Left kidney (tissue), 1 donor: ENCODE measurements at regions not wholly inside any gene's neighbourhood (a gene's known extent, or its start where the extent isn't known, plus 50 kb on each side); places are given as distances from the start of the nearest gene placed in this dataset.
"Not testable (repeated sequence)": the region's sequence is repeated elsewhere in the genome, so short reads cannot be mapped to it uniquely, and the experiment has no call there.

ENCODE experiments used
- DNase-seq: peaks from one replicate; pipeline ENCODE4 v3.0.0-alpha.2; 2013

DNA sequence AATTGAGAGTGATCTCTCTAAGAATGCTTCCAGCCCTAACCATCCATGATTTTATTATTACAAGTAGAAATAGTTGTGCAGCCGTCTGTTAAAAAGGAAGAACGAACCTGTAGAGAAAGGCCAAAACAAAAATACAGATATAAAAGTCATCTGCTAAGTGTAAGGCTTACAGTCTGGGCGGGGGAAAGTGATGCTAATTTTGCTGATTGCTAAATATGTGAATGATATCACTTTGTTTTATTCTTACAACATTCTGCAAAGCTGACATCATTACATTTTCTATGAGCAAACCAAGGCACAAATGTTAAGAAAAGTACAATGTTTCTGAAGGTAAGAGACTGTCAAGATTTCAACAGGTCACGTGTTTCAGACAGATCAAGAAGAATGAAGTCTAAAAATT, 101.5 kb upstream of the RAP1B start:
- no peak for DNase-seq

DNA sequence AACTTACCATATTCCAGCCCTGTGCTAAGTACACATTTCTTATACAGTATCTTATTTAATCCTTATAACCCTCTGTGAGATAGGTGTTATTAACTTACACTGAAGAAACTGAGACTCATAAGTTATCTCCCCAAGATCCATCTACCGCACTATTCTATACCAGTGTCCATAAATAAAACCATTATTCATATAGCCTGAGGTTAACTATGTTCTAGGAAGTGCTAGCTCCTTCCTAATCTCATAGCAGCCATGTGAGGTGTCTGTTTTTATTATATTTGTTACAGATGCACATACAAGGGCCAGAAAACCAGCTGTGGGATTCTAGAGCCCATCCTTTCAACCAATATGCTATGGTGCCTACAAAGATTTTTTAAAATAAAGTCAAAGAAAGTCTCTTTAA, 100.3 kb upstream of the RAP1B start:
- DNase-seq, result no peak

DNA sequence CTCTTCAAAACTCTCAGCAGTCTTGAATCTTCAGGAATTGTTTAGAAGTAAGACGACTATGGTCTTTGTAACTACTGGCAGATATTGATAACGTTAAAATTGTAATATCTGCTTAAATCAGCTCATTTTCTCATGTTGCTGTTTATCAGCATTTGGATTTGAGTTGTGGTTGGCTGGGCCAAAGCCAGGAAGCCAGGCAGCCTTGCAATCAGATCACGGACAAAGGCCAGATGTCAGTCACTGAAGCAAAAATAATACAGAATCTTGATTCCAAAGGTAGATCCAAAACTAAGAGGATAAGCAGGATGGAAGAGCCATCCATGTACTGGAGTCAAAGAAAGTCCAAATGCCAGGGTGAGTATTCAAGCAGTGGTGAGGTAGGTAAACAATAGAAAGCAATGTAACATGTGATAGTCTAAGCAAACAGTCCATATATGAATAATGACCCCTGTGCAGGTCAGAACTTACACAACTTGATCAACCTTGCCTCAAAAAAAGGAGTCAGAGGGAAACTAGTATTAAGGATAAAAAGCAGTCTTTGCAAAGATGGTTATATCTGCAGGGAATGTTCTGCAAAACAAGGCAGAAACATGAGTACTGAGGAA, 95.8 kb upstream of the RAP1B start:
- DNase-seq, result no peak

DNA sequence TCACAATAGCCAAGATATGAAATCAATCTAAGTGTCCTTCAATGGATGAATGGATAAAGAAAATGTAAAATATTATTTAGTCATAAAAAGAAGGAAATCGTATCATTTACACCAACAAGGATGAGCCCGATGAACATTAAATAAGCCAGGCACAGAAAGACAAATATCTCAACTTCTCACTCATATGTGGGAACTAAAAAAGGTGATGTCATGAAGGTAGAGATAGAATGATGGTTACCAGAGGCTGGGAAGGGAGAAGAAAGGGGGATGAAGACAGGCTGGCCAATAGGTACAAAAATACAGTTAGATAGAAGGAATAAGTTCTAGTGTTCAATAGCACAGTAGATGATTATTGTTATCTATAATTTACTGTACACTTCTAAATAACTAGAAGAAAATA, 94.9 kb upstream of the RAP1B start:
- DNase-seq, result no peak

DNA sequence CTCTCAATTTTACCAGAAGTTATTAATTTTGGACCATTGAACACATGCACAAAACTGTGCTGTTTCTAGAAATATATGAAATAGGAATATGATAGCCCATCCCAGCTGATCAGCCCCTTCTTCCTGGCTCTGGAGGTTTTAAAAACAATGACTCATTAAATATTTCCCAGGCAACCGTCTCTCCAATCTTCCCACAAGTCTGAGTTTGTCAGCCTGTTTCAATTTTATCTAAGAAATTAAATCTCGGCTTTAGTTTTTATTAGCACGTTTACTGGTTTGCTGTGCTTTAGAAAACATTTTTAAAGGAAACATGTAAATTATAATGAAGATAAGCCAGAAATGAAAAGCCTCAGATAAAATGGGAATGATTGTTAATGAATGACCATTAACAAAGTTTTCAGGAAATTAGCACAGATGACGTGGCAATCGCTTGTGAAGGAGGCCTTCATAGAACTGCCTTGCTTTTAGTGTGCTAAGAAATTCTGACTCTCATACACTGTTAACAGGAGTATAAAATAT, 89.3 kb upstream of the RAP1B start:
- DNase-seq, result no peak

DNA sequence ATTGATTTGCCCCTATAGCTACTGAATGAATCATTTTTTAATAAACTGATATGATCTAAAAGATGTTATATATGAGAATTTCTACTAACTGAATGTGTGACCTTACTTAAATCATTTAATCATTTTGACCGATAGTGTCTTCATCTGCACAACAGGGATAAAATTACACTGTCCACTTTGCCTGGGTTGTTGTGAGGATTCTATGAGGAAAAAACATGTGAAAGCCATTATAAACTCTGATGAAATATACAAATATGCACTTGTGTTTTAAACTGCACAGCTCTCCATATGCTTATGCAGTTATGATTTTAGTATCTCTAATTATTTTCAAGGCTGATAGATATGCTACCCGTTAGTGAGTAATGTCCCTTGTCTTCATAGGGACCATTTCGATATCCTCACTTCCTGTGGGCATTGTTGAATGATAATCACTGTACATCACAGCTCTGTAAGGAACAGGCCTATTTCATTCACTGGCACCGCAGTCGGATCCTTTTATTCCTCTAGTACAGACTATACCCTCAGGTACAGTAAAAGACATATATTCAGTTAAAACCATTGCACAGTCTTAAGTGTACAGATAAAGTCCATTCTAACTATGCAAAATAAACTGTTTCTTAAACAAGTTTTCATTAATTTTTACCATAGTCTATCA, 88.7 kb upstream of the RAP1B start:
- no peak for DNase-seq

DNA sequence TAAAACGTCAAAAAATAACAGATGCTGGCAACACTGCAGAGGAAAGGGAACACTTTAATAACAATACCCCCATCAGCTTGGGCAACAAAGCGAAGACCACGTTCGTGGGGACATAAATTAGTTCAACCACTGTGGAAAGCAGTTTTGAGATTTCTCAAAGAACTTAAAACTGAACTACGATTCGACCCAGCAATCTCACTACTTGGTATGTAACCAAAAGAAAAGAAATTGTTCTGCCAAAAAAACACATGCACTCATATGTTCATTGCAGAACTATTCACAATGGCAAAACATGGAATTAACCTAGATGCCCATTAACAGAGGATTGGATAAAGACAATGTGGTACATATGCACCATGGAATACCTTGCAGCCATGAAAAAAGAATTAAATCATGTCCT, 81.2 kb upstream of the RAP1B start:
- no peak for DNase-seq

DNA sequence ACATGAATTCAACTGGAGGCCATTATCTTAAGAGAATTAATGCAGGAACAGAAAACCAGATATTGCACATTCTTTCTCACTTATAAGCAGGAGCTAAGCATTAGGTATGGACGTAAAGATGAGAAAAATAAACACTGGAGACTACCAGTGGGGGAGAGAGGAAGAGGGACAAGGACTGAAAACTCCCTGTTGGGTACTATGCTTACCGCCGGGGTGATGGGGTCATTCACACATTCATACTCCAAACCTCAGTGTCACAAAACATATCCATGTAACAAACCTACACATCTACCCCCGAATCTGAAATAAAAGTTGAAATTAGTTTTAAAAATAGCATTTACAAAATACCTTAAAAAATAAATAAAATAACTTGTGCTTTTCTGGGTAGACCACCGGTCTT, 80.8 kb upstream of the RAP1B start:
- no peak for DNase-seq

DNA sequence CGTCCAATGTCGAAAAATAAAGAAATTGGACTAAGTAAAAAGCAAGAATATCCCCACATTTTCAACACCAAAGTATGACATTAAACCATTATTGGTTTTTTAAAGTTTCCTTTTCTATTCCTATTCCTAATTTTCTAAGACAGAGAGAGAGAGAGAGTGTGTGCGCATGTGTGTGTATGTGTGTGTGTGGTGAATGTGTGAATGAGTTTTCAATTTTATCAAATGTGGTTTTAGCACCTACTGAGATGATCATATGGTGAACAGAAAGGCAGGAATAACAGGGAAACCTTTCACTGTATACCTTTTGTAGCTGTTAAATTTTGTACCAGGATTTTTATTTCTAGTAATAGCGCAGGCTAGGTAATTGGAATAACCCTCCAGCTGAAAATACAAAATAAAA, 80.4 kb upstream of the RAP1B start:
- DNase-seq, result no peak

DNA sequence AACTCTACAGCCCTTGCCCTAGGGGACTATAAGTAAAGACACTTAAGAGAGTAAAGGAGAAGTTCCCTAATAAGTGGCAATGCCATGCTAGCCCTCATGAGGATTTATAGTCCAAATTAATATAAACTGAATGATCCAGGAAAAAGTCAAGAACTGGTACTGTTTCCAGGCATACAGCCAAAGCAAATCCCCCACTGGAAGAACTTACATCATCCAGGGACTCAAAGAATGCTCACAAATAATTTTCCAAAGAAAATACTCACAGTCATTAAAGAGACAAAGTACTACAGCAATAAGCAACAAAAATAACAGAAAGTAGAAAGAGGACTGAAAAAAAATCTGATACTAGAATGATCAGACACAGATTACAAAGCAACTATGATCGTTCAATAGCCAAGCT, 79.7 kb upstream of the RAP1B start:
- DNase-seq, result no peak

DNA sequence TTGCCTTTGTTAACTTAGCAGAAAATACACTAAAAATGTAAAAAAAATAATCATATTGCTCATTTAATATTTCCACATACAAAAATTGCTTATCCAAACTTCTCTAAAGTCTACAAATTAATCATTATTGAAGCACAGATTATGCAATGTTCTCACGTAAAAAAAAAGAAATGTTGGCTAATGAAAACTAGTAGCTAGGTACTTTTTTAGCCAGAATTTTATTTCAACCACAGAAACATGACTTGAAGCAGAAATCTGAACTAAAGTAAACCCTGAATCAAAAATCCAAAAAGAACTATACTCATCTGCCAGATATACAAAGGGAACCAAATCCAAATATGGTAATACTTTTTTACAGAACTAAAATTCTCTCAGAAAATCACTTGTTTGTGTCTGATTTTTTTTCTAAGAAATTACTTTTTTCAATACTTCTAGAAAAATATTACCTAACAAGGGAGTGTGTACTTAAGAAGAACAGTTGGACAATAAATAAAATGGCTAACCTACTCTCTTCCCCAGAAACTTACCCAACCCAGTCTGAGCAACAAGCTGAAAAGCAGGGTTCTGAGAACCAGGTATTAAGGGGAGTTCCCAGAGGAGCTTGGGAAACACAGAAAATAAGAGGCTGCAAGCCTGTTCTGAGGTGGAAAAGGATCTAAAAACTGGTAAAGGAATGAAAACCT, 78.4 kb upstream of the RAP1B start:
- DNase-seq, result no peak

DNA sequence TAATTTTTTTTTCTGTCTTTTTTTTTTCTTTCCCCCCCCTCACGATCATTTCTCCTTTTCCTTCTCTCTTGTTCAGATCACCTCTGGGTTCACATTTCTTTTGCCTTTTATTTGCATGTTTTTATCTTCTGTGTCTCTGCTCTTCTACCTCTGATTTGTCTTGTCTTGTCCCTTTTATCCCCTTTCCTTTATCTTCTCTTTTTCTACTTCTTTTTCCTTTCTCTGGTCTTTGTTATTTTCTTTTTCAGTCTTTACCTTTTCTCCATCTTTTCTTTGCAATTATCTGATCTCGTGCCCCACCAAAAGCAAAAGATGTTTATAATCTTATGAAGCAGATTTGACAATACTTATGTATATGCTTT, 77.8 kb upstream of the RAP1B start:
- DNase-seq, result no peak

DNA sequence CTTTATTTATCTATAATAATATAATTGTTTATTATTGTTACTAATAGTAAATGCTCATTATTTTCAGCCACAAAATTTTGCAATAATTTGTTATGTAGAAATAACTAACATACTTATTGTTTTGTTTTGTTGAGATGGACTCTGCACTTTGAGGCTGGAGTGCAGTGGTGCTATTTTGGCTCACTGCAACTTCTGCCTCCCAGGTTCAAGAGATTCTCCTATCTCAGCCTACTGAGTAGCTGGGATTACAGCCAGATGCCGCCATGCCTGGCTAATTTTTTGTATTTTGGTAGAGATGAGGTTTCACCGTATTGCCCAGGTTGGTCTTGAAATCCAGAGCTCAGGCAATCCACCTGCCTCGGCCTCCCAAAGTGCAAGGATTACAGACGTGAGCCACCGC, 76.6 kb upstream of the RAP1B start:
- DNase-seq, result no peak

DNA sequence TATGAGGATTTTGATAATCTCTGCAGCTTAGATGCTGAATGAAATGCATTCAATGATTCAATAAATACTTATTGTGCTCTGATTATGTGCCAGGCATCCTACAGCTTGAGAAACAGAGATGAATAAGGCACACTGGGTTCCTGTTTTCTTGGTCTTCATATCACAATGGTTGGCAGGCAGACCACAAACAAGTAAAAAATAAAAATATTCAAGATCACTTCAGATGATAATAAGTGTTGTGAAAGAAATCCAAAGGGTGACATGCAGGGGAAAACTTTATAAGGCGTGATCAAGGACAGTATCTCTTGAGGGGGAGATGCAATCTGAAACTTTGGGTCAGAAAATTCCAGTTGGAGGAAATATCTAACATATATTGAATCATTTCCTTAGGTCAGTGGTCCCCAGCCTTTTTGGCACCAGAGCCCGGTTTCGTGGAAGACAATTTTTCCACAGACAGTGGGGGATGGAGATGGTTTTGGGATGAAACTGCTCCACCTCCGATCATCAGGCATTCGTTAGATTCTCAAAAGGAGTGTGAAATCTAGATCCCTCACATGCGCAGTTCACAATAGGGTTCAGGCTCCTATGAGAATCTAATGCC, 73.7 kb upstream of the RAP1B start:
- DNase-seq, result no peak

DNA sequence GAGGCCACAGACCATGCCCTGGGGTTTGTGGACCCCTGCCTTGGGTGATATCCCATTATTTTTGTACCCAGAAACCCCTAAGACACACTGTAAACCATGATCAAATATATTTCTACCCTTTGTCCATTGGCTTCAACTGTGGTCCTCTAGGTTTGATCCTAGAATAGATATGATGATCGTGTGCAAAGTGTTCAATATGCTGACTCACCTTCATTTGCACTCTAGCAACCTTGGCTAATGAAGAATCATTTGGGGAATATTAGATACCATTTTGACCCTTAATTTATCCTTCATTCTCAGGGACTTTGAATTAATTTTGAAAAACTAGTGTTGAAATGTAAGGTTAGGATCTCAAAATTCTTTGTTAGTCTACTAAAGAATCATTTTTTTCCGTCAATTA, 73.1 kb upstream of the RAP1B start:
- no peak for DNase-seq

DNA sequence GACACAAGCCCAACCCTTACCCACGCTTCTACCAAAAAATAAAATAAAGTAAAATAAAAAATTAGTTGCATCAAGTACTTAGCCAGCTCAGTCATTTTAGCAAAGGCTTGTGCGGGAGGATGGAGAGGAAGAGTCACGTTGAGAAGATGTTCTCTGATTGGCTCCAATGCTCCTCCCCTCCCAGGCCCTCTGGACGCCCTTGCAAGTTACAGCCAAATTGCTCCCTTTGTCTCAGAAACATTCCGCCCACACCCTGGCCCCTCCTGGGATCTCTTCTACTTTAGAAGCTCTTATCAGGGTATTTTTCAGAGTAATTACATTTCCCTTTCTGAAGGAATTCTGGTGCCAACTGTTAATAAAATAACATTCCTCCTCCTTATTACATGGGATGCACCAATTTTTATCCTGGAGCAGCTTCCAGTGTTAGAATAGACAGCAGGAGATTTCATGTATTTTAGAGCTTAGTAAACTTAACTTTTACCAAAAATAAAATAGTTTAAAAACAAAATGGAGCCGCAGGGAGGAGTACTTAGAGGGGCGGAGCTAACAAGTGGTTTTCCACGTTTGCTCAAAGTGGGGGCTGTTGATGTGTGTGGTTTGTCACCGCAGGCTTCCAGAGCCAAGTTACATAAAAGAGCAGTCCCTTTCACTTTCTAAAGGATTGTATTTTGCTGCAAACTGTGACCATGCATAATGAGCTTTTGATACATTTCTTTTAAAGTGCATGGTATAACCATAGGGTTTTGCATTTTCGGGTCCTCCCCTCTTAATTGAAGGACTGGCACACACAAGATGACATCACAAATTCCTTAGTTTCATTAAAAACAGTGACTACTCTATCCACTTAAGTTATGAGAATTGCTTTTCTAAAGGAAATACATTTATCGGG, 71.7 kb upstream of the RAP1B start:
- DNase-seq, result no peak

DNA sequence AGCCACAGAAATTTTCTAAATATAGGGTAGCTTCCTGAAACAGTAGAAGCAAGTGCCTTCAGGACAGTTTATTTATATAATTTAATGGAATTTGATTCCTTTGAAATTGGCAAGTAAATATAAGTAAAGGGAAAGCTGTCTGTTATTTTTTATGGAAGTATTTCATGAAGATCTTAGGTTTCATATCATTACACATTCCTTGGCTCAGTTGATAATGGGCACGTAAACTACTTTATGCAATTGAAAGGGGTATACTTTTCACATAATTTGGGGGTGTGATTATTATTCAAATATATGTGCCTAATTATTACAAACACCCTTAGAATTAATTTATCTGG, 71.1 kb upstream of the RAP1B start:
- no peak for DNase-seq

DNA sequence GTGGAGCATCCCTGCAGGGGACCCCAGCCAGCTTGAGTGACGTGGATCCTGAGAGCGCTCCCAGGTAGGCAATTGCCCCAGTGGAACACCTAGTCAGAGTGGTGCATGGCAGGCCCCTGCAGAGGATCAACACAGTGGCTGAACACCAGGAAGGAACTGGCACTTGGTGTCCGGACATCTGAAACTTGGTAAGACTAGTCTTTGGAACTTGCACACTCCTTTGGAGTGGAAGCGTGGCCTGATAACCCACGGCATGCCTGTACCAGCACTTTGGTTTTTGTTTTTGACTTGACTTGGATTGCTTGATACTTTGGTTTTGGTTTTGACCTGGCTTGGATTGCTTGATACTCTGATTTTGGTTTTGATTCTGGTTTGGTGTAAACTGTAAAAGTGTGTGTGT, 69.9 kb upstream of the RAP1B start:
- not testable (repeated sequence) for DNase-seq

DNA sequence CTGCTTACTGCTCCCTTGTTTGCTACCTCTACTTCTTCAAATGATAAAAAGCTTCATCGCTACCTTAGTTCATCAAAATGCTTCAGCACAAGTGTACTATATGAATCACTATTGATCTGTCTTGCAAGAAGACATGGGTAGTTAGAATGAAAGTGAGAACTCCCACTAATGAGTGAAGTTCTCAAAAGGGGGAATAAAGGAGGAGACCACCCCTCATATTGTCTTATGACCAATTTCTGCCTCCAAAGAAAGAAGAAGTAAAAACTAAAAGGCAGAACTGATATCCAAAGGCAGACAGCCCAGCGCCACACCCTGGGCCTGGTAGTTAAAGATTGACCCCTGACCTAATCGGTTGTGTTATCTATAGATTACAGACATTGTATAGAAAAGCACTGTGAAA, 63.4 kb upstream of the RAP1B start:
- not testable (repeated sequence) for DNase-seq

DNA sequence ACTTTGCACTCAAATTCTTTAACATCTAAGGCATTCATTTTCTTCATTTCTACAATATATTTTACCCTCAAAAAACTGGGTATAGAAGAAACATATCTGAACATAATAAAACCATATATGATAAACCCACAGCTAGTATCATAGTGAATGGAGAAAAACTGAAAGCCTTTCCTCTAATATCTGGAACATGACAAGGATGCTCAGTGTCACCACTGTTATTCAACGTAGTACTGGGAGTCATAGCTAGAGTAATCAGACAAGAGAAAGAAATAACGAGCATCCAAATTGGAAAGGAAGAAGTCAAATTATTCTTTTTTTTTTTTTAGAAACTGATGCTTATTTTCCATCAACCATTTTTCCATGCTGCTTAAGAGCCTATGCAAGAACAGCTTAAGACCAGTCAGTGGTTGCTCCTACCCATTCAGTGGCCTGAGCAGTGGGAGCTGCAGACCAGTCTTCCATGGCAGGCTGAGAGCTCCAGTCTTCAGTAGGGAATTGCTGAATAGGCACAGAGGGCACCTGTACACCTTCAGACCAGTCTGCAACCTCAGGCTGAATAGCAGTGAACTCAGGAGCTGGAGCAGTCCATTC, 58.0 kb upstream of the RAP1B start:
- DNase-seq, result not testable (repeated sequence)

DNA sequence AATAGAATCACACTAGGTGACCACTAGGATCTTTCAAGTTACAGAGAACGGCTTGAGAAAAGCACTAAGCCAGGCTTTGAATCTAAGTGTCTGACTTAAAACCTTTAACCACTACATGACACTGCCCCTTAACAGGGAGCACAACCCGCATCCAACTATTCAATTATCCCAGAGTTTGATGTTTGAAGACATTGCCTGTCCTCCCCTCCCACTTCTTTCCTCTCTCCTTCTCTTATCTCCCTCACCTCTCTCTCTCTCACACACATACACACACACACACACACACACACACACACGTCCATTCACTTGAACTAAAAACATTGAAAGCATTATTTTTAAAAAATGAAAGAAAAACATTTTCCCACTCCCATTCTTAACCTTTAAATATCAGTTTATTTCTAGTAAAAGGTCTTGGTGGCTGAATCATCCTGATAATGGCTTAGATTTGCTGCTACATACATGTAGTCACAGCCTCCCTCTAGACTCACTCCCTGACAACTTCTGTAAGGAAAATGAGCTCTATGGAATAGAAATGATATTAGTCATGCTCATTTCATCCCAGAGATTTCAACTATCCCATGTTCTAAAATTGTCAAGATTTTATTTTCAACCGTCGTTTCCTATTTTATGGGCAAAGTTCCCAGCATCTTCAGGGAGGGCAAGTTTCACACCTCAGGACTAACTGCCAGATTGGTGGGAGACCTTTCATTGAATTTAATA, 53.5 kb upstream of the RAP1B start:
- DNase-seq, result no peak
